ENCODE measurements at regions not wholly inside any gene's neighbourhood (a gene's known extent, or its start where the extent isn't known, plus 50 kb on each side); places are given as distances from the start of the nearest gene placed in this dataset.

DNA sequence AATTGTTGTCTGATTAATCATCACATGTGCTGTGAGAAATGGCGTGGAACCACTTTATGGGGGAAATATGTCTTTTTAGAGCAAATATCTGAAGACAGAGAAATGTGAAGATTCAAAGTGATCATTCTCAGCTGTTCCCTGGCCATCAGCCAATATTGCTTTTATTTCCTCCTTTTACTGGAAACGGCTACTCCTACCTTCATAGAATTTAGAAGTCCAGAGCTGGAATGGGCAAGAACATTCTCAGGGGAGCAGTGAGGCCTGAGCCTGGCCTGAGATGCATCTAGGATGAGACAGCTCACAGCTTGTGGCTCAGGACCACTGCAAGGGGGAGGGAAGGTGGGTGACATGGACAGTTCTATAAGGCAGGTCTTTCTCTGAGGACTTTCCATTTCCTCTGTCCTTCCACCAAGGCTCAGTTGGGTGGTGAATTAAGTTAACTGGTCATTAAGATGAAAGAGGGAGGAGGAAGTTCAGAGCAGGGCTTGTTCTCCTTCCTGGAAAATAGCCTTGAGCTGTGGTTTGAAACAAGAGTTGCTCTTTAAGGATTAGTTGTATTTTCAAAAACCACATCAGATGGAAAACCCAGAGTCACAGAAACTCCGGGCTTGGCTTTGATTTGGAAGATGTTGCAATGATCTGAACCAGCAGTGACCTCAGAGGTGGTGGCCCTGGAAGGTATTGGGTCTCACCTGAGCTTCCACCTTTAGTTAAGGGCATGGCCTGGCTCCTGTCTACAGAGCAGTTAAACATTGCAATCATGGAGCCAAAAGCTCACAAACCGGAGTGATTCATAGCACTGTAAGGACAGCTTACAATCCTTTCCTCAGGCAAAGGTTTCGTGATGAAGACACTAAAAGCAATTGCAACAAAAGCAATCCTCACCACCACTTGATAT lies 144.3 kb downstream of the VAPA start:
- peak; percentile 94 for DNase-seq (ENCODE audit: low spot score)

GRCh38 chr18:10059610-10060468 lies 146.0 kb downstream of the VAPA start:
- DNase-seq (ENCODE audit: low spot score): no peak

- DNase-seq (ENCODE audit: low spot score): no peak
Observed at GRCh38 chr18:10060469-10060782, 146.6 kb downstream of the VAPA start.

GRCh38 chr18:10060841-10061240 lies 147.0 kb downstream of the VAPA start:
- DNase-seq (ENCODE audit: low spot score): no peak

DNA sequence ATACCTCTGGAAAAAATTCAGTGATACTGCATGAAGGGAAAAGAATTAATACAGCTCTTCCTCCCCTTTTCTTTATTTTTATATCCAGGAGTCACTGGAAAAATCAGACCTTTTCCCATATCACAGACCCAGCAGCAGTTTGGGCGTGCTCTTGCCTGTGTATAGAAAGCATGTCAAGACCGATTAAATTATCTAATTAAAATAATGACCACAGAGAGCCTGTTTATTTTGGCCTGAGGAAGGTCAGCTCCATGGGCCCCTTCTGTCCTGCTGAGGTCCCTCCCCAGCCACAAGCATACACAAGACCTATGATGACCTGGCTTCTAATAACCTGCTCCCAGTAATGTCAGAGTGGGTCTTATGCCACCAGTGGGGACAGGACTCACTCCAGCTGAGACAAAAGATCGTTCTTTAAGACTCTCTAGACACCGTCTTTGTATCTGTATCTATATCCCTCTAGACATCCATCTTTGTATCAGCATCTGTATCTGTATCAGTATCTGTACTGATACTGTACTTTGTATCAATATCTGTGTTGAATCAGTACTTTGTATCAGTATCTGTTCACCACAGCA lies 147.8 kb downstream of the VAPA start:
- DNase-seq (ENCODE audit: low spot score): no peak

- no peak for DNase-seq (ENCODE audit: low spot score)
Observed at GRCh38 chr18:10062302-10063300, 148.8 kb downstream of the VAPA start.

- DNase-seq (ENCODE audit: low spot score): no peak
Observed at GRCh38 chr18:10063489-10063888, 149.7 kb downstream of the VAPA start.

DNA sequence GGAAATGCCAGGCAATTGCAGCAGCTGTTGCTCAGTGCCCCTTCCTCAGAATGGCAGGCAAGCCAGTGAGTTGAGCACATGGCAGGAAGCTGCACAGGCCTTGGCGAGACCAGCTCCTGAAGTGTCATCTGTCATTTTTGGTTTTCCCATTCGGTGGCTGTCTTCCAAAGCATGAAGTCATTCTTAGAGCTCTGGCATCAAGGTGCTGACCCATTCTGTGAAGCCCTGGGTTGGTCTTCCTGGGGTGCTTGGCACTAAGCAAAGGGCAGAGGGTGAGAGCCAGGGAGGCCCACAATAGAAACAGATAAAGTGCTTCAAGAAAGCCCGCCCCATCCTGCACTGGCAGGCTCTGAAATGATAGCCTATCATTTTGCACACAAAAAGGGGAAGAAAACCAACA lies 150.5 kb downstream of the VAPA start:
- DNase-seq (ENCODE audit: low spot score): no peak

- DNase-seq (ENCODE audit: low spot score): no peak
Observed at GRCh38 chr18:10065296-10065695, 151.5 kb downstream of the VAPA start.

GRCh38 chr18:10067670-10068659 lies 154.1 kb downstream of the VAPA start:
- DNase-seq (ENCODE audit: low spot score): no peak

GRCh38 chr18:10068766-10069567 lies 155.2 kb downstream of the VAPA start:
- DNase-seq (ENCODE audit: low spot score): no peak

DNA sequence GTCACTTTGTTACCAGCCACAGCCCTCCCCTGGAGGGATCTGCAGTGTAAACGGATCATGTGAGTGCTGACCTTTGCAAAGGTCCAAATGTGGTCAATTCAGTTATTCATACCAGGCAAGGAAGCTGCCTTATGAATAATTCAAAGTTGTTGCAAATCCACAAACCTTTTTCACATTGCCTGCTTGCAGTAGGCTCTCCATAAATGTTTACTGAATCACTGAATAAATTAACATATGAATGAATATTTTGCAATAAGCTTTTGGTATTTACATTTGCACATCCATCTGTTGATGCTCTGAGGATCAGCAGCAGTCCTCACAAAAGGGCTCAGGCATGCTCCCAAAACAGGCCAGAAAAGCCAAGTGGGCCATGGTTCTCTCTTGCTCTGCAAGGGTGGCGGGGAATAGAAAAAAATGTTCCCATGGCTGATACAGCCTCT lies 156.8 kb downstream of the VAPA start:
- DNase-seq (ENCODE audit: low spot score): no peak

- DNase-seq (ENCODE audit: low spot score): no peak
Observed at GRCh38 chr18:10072671-10073175, 158.9 kb downstream of the VAPA start.

GRCh38 chr18:10074110-10074509 lies 160.3 kb downstream of the VAPA start:
- DNase-seq (ENCODE audit: low spot score): no peak

GRCh38 chr18:10074728-10075127 lies 160.9 kb downstream of the VAPA start:
- no peak for DNase-seq (ENCODE audit: low spot score)

DNA sequence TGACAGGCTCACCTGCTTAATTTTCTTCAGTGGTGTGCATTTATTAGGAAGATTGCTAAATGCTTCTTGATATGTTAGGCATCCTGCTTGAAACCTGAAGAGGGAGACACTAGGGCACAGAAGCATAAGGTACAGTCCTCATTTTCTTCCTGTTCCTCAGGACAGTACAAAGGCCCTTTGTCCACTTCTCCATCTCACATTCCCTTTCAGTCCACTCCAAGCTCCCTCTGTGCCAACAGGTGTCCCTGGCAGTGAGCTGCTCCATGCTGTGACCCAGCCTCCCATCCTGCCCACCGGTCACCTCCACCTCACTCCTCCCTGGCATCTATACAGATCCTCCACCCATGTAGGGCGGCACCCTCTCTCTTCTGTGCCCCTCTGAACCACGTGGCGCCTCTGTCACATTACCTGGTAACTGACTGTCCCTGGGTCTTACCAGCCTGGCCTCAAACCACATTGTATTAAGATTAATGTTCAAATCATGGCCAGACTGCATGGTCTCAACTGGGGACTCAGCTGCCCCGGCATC lies 162.8 kb downstream of the VAPA start:
- no peak for DNase-seq (ENCODE audit: low spot score)

DNA sequence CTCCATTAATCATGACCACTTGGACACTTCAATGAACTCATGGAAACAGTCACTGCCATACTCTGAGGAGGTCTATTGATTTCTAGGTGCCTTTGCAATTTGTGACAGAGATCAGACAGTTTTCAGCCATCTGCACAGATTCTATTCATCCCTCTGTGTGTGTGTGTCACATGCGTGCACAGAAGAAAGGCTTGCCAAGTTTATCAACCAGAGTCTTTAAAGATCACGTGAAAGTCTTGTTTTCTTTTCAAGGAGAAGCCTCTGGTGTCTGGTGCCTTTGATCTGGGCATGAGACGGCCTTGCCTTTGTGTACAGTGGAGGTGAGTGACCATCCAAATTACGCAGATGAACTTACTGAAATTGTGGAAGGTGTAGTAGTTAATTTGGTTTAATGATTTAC lies 164.2 kb downstream of the VAPA start:
- DNase-seq (ENCODE audit: low spot score): no peak

GRCh38 chr18:10080372-10080771 lies 166.6 kb downstream of the VAPA start:
- no peak for DNase-seq (ENCODE audit: low spot score)

- DNase-seq (ENCODE audit: low spot score): no peak
Observed at GRCh38 chr18:10081492-10081891, 167.7 kb downstream of the VAPA start.

Data from kidney capillary endothelial cell (primary cell).